Left lobe of liver (tissue), 2 donors: ENCODE measurements at regions not wholly inside any gene's neighbourhood (a gene's known extent, or its start where the extent isn't known, plus 50 kb on each side); places are given as distances from the start of the nearest gene placed in this dataset.

Experiments
- ATAC-seq: fragments of 200-7000 bp; cut with Tn5 transposase; one replicate; pipeline ENCODE4 v1.9.1; 2020; ENCODE audit warnings: mild to moderate bottlenecking, moderate library complexity
- DNase-seq: peaks from one replicate; pipeline ENCODE4 v3.0.0-alpha.2; 2020; ENCODE audit warnings: low spot score
- donor health status: DM: no; HTN: no; CAD: no; lungs with moderate emphysema.
- donor health status: DM: no; HTN: yes; CAD: no.

DNA sequence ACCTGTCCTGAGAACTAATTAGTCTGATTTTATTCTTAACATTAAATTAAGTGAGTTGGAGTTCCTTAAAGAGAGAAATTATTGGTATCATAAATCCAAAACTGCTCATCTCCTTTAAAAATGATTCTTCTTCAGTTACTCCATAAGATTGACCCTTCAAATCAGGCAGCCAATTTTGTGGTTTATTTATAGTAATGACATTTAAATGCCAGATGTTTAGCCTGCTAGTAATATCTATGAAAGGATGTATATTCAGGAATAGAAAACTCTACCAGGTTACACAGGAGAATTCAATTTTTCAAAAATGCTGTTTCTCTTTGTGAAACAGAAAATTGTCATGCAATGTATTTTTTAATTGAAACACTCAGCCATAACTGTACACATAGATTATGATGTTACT is 457.8 kb upstream of the ROBO2 start:
- no peak for DNase-seq
- no peak for ATAC-seq

GRCh38 chr3:76582632-76583378 is 457.1 kb upstream of the ROBO2 start:
- ATAC-seq, result no peak

GRCh38 chr3:76585794-76586392 is 454.0 kb upstream of the ROBO2 start:
- ATAC-seq, result peak; percentile 70
- no peak for DNase-seq

More at GRCh38 chr3:76582632-76583378, 457.1 kb upstream of the ROBO2 start:
- DNase-seq, result no peak

- DNase-seq (no peak), ATAC-seq (no peak)
Measured at GRCh38 chr3:76586471-76586870, 453.4 kb upstream of the ROBO2 start.

- no peak for DNase-seq
Measured at GRCh38 chr3:76610150-76610549, 429.7 kb upstream of the ROBO2 start.

DNA sequence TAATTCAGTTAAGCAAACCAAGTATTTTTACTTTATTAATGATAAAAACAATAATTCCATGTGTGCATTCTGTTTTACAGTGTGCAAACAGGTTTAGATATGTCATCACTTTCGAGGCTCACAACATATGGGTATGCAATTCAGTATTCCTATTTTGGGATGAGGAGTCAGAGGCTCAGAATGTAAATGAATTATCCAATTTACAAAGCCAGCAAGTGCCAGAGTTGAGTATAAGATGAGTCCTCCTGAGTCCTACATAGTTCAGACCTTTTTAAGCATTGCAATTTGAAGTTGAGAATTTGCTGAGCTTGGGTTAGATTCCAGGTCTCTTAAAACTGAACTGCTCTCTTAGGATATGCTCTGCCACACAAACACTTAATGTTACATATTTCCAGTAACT is 424.2 kb upstream of the ROBO2 start:
- ATAC-seq (no peak), DNase-seq (no peak)

More at GRCh38 chr3:76610150-76610549, 429.7 kb upstream of the ROBO2 start:
- no peak for ATAC-seq

DNA sequence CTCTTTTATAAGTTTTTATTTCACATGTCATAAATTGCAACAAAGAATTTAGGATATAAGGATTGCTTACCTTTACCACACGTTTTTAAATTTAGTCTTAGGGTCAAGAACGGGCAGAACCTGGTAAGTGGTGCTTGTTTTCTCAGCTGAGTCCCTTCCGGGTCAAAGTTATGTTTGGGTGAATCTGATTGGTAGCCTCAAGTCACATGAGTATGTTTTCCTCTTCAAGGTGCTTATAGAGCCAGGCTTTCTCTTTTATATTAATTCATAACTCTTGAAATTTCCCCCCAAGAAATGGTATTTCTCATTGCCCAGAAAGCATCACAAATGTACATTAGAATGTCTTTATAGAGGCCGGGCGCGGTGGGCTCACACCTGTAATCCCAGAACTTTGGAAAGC is 415.7 kb upstream of the ROBO2 start:
- DNase-seq, result no peak
- ATAC-seq, result no peak

DNA sequence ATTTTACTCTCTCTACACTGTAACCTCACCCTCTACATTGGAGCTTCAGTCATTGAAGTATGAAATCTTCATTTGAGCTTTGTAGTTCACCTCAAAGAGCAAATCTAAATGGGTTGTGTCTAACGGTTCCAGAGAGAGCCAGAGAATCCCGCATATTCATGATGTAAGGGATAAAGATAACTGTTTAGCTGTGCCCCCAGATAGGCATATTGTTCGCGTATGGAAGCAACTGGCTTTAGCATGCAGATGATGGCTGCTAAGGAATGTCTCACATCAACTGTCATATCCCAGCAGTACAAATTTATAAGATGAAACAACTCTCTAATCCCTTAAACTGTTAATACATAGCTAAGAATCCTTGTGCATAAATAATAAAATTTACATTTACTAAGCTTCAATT is 412.7 kb upstream of the ROBO2 start:
- DNase-seq (no peak), ATAC-seq (no peak)

DNA sequence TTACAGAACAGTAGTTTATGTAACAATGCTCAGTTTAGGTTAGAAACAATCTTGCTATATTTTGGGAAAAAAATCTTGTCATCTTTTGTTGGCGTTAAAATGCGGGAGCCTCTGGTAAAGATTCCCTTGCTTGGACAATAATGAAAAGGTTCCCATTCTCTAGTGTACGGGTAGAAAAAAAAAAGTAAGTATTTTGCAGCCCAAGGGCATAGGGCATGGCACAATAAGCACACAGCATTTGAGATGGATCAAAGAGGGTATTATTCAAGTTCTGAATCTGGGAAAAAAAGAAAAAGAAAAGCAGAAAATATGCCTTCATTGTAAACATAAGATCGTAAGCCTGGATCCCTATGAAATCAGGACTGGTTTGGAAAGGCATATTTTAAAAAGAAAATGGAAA is 408.6 kb upstream of the ROBO2 start:
- no peak for DNase-seq
- ATAC-seq, result no peak

- ATAC-seq (no peak), DNase-seq (no peak)
Measured at GRCh38 chr3:76638006-76638405, 401.9 kb upstream of the ROBO2 start.

DNA sequence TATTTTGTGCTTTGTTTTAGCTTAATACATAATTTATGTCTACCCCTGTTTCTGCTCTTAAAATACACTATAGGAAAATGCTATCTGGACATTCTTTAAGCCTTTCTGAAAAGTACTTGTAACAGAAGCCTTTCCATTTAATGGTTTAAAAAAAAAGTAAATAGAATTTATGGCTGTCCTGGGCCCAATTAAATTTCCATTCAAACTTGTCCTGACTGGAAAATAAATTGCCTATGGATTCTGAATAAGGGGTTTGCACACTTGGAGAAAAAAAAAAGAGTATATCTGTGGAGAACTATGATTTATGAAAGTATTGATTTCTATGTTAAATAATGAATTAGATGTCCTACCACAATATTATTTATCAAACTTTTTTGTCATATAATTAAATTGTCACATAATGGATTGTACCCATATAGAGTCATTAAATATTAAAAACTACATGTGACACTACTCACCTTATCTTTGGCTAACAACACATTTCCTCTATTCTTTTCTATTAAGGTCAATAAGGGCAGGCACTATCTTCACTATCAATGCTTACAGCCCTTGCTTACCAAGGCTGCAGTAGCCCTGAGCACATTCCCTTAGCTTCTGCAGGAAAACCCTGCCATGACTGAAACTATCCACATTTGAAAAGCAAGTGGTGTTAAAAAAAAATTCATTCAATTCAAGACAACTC is 396.1 kb upstream of the ROBO2 start:
- DNase-seq (no peak), ATAC-seq (no peak)

DNA sequence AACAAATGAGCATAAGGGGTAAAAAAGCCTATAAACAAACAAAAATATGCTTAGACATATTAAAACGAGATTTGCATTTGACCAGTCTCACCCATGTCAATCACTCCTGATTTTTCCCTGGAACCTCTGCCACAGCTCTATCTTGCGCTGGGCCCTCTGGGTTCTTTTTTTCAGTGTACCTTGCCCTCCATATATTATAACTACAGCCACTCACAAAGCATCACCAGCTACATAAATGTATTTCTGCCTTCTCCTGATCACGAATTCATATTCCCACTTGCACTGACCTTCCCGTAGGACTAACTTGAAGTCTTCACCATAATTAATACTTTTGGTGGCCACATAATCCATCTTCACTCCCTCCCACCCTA is 395.6 kb upstream of the ROBO2 start:
- ATAC-seq, result no peak
- no peak for DNase-seq

DNA sequence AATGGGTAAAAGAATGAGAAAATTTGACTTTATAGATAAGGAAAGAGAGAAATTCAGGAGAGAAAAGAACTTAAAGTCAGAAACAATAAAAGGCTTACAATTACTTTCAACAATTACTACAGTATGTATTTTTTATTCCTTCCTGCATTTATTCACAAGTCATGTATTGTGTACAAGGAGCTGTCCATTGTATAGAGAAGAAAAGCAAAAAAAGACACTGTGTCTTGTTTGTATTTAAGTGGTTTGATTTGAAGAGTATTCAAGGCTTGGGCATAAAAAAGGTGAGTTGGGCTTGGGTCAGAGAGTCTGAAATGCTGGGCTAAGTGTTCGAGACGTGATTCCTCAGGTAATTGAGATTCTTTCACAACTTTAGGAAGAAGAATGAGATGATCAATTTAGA is 394.2 kb upstream of the ROBO2 start:
- DNase-seq (no peak), ATAC-seq (no peak)

- no peak for DNase-seq
Measured at GRCh38 chr3:76646921-76647562, 392.9 kb upstream of the ROBO2 start.

DNA sequence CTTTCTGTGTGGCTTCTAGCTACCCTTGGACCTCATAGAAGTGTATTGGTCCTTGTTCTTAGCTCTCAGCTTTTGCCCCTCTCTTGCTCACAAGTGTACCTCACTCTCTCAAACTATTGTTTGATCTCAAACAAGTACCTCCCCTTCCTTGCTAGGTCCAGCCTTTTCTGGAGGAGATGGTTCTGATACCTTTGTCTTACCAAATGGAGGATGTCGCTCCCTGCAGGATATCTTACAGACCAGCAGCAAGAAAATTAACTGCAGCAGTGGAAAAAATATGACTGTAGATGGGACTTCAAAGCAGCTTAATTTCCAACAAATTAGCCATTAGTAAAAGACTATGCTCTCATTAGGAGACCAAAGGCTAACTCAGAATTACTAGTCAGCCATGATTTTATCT is 388.1 kb upstream of the ROBO2 start:
- ATAC-seq, result no peak
- no peak for DNase-seq

More at GRCh38 chr3:76646921-76647562, 392.9 kb upstream of the ROBO2 start:
- no peak for ATAC-seq

DNA sequence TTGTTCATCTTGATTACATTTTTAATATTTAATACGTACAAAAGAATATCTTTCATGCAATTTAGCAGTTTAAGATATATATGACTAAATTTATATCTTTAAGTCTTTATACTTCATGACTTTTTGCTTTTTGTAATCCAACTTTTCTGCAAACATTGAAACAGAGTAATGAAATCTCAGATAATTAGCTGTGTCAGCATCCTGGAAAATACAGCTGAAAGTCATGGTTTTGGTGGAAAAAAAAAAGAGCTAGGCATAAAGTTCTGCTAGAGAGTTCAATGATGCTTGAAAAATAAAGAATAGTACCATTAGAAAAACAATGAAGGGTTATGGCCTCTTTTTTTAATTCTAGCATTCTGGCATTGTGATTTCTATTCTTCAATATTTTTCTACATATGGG is 387.4 kb upstream of the ROBO2 start:
- DNase-seq (no peak), ATAC-seq (no peak)

DNA sequence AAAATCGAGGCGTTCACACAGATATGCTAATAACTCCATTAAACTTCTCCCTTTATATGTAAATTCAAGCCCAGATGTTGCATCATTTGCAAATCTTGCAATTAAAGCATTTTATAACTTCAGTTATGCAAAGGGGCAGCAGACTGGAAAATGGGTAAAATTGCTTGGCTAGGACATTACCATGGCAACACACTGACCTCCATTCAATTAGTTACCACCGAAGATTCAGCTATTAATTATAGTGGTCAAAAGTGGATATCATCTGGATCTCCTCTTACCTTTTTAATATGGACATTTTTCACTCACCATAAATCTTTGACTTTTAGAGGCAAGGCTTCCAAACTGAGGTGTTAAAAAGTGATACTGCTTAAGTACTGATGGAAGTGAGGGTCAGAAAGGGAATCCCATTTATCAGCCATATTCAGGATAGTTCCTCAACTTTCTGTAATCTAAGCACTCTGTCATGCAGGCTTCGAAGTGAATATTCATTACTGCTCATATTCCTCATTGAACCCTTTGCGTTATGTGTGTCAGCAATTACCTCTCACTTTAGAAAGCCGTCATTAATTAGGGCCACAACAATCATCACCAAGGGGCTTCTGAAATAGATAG is 386.2 kb upstream of the ROBO2 start:
- ATAC-seq (no peak), DNase-seq (no peak)

DNA sequence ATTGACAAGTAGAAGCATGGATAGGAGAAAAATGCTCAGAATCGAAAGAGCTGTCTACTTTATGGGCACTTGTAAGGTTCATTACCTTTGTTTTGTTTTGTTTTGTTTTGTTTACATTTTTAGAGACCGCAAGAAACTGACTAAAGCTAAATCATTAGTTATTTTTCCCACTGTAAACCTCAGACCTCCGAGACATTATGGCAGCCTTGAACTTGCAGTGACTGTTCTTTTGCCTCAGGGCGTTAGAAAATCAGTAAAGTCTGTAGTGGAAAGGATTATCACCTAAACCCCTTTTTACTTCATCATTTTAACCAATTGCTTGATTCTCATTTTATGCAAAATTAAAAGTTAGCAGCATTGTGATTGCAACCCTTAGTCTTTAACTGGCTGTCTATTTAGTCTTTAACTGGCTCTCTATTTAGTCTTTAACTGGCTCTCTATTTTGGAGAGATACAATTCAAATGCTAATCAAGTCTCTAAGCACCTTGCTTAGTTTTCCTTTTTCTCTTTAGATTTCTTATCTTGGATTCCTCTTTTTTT is 383.3 kb upstream of the ROBO2 start:
- DNase-seq (no peak), ATAC-seq (no peak)

DNA sequence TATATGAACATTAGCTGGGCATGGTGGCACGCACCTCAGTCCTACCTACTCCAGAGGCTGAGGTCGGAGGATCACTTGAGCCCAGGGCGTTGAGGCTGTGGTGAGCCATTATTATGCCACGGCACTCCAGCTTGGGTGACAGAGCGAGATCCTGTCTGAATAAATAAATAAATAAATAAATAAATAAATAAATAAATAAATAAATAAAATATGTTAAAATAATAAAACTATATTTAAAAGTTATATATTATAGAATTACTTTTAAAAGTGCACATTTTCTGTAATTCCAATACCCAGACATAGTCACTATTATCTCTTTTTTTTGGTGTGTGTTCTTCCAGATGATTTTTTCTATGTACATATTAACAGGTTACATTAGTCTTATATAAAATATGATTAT is 382.0 kb upstream of the ROBO2 start:
- ATAC-seq (no peak), DNase-seq (no peak)

GRCh38 chr3:76661527-76662250 is 378.2 kb upstream of the ROBO2 start:
- DNase-seq (no peak), ATAC-seq (no peak)
